LNCaP clone FGC (cell line): ENCODE measurements at regions not wholly inside any gene's neighbourhood (a gene's known extent, or its start where the extent isn't known, plus 50 kb on each side); places are given as distances from the start of the nearest gene placed in this dataset.
A peak's percentile ranks its signal among the peaks of the same experiment; 100 is the strongest.

Experiments used
- DNase-seq: peaks from one replicate; pipeline ENCODE4 v3.0.0-alpha.2; 2011; ENCODE audit warnings: low read depth
- H3K4me3 ChIP-seq: 2 replicates; pipeline ENCODE4 v1.5.1; 2011; ENCODE audit warnings: mild to moderate bottlenecking, low read depth, low read length, control low read depth
- TF ChIP-seq, protein P1 (sequence below): IDR thresholded peaks from 2 replicates; pipeline ENCODE4 v1.5.1; 2012; ENCODE audit warnings: mild to moderate bottlenecking; ENCODE audit not compliant: control insufficient read depth, insufficient read depth; ENCODE audit errors: extremely low read depth

DNA sequence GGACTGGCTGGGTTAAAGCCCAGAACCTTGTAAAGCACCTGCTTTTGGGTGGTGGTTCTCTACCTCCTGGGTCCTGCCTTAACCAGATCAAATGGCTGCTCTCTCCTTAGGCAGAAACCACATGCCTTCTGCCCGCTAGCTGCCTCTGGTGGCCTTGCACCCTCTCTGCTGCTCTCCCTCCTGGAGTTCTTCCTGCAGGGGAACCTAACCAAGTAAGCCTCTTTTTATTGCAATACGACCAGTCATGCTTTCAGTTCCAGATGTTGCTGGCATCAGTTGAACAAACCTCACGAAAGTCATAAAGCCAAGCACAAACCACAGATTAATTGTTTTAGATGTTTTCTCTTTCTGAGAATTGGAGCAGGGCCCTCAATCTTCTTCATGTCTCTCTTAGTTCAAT is 118.9 kb downstream of the GDAP2 start:
- TF ChIP-seq, protein P1, sequence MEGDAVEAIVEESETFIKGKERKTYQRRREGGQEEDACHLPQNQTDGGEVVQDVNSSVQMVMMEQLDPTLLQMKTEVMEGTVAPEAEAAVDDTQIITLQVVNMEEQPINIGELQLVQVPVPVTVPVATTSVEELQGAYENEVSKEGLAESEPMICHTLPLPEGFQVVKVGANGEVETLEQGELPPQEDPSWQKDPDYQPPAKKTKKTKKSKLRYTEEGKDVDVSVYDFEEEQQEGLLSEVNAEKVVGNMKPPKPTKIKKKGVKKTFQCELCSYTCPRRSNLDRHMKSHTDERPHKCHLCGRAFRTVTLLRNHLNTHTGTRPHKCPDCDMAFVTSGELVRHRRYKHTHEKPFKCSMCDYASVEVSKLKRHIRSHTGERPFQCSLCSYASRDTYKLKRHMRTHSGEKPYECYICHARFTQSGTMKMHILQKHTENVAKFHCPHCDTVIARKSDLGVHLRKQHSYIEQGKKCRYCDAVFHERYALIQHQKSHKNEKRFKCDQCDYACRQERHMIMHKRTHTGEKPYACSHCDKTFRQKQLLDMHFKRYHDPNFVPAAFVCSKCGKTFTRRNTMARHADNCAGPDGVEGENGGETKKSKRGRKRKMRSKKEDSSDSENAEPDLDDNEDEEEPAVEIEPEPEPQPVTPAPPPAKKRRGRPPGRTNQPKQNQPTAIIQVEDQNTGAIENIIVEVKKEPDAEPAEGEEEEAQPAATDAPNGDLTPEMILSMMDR, result no peak
- no peak overlapping the region for H3K4me3 ChIP-seq
- DNase-seq, result no peak

DNA sequence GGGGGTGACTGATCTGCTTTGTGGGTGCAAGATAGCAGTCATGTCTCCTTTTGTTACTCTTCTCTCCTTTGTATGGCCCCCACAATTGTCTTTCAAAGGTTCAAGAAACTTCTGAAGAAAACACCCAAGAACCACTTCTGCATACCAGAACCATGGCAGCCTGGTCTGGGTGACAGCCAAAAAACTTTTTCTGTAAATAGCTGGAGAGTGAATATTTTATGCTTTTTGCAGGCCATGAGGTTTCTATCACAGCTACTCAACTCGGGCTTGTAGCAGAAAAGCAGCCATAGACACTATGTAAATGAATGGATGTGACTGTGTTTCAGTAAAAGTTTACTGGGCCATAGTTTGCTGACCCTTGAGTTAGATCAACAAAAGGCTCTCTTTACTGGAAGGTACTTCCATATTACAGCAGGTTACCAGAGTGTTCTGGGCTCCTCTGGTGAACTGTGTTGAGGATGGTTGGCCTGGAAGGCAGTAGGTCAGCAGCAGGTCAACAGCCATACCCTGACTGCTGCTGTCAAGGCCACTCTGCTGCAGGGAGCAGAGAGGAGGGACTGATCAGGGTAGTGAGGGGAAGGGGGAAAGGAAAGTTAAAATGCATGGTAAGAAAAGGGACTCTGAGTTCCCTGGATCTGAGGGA is 116.4 kb downstream of the GDAP2 start:
- H3K4me3 ChIP-seq, result no peak overlapping the region
- TF ChIP-seq, protein P1, result no peak
- peak; percentile 15 for DNase-seq
